Midbrain (tissue), 1 donor: ENCODE measurements at regions not wholly inside any gene's neighbourhood (a gene's known extent, or its start where the extent isn't known, plus 50 kb on each side); places are given as distances from the start of the nearest gene placed in this dataset.
A peak's percentile ranks its signal among the peaks of the same experiment; 100 is the strongest.

Source experiments
- DNase-seq: peaks from one replicate; lab custom pipeline; 2025; lab: John Stamatoyannopoulos, UW

DNA sequence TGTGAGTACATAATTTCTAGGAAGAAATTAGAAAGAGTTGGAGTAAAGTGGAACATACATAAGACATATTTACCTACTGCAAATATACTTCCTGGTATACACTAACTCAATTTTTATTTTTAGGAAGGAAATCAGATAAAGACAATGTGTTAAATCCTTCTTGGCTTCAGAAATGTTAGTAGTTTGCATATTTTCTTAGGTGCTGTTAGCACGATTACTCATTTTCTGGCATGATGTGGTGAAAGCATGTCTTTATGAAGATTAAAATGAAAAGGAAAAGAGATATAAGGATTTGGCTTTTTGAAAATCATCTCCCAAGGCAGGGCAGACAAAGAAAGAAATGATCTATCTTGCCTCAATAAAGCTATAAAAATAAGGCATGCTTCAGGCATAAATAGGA, 287.6 kb upstream of the E2F7 start:
- no peak for DNase-seq

- no peak for DNase-seq
Measured at GRCh38 chr12:77351860-77352259, 286.5 kb upstream of the E2F7 start.

DNA sequence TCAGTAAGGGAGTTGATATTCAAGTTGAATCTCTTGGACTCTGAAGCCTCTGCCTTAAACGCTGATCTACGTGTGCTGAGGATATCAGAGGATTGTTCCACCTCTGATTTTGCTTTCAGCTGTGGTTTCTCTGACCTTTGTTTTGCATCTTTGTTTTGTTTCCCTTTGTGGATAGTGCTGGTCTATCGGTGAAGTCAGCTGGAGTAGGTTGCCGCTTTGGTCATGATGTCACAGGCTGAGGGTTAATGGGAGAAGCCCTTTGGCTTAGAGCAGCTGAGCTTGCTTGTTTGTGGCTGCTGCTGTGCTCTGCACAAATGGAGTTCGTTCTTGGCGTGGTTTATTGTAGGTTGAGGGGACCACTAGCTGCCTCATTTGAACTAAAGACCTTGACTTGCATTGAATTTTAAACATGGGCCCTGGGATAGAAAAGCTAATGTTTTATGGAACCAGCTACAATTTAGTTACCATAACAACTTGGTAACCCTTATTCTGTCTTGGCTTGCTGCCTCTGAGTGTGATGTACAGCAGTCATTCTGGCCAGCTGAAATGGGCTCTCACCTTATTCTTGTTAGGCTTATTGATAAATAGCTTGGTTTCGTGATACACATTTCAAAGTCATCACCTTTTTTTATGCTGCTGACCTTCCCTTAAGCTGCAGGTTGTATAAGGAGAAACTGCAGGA, 284.5 kb upstream of the E2F7 start:
- no peak for DNase-seq

GRCh38 chr12:77347017-77347416, 281.6 kb upstream of the E2F7 start:
- no peak for DNase-seq

DNA sequence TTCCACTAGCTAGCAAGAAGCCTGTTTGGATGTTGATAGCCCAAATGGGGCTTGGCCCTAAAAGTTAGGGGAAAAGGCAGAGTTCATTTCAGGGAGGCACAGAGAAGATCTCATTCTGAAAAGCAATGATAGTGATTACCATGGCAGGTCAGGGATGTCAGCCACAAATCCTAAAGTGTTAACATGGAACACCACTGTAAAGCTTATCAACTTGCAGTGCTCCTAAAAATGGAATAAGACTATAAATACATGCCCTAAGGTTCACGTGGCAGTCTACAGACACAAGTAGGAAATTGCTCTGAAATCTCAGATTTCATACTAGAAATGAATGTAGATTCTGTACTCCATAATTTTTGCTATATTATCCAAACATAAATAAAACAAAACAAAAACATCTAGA, 280.0 kb upstream of the E2F7 start:
- DNase-seq, result no peak

DNA sequence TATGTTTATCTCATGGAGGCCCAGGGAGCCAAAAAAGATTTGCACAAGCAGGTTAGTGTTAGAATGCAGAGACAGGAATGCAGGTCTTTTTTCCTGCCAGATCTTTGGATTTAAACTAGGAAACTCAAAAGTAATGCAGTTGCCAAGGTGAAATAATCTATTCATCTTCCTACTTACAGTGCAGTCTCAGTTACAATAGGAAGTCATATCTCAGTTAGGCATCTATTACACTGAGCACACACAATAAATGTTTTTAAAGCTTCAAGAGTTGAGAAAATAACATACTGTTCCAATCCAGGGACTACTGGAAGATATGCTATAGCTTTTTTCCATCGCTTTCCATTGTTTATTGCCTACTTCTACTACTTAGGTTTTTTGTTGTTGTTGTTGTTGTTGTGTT, 279.3 kb upstream of the E2F7 start:
- no peak for DNase-seq

- no peak for DNase-seq
Measured at GRCh38 chr12:77343291-77343690, 277.9 kb upstream of the E2F7 start.

DNA sequence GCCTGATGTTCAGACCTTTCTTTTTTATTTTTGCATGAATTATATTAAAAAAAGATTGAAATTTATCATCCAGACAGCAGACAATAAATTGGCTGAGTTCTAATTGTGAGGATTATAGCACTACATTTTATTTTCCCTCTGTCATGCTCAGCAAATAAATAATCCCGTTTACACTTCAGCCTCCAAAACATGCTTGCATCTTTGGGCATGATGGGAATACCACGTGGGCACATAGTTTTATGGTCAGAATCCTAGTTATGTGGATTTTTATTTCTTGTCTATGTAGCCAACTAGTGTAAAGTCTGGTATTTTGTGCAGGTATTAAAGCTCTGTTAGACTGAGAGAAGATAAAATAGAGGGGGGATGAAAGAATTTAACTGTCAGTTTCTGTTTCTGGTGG, 276.9 kb upstream of the E2F7 start:
- no peak for DNase-seq

GRCh38 chr12:77339610-77340009, 274.2 kb upstream of the E2F7 start:
- DNase-seq, result no peak

GRCh38 chr12:77337362-77337761, 272.0 kb upstream of the E2F7 start:
- DNase-seq, result no peak

DNA sequence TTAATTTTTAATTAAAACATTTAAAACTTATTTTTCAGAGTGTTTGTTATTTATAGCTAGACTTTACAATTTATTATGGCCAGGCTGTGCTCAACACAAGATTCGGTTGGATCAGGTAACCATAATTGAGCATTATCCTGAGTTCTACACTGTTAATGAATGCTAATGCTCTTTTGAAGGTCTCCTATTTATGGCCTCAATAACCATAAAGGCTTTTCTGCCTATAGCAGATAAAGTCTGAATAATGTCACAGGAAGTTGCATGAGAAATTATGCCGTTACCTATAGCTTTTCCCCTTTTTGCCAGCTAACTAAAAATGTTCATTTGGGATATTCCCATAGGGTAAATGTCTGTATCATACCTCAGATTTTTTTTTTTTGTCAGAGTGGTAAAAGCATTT, 269.4 kb upstream of the E2F7 start:
- no peak for DNase-seq

DNA sequence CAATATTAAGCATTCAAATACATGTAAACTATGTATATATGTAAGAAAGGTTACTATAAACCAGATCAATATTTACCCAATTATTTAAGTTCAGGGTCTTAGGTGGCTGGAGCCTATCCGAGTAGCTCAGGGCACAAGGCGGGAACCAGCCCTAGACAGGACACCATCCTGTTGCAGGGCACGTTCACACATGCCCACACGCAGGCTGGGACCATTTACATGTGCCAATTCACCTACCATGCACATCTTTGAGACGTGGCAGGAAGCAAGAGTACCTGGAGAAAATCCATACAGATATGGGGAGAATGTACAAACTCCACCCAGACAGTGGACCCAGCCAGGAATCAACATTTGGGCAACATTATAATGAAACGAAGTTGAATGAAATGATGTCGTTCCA, 263.0 kb upstream of the E2F7 start:
- no peak for DNase-seq

- DNase-seq, result no peak
Measured at GRCh38 chr12:77325511-77326236, 260.3 kb upstream of the E2F7 start.

- DNase-seq, result peak; percentile 81
Measured at GRCh38 chr12:77324763-77325468, 259.5 kb upstream of the E2F7 start.

DNA sequence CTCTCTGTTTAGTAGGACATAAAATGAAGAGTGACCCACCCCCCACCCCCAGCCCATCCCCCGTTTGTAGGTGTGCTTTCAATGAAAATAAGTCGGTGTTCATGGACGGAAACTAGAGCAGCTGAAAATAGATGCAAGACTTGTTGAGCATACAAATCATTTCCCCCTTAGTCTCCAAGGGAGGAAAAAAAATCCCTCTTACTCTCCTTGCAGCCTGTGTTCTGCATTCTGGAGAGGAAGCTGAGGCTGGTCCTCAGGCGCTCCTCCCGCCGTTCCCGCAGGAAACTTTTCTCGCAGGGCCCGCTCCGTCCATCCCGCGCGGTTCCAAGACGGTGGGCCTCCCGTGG, 259.0 kb upstream of the E2F7 start:
- DNase-seq, result peak; percentile 57

DNA sequence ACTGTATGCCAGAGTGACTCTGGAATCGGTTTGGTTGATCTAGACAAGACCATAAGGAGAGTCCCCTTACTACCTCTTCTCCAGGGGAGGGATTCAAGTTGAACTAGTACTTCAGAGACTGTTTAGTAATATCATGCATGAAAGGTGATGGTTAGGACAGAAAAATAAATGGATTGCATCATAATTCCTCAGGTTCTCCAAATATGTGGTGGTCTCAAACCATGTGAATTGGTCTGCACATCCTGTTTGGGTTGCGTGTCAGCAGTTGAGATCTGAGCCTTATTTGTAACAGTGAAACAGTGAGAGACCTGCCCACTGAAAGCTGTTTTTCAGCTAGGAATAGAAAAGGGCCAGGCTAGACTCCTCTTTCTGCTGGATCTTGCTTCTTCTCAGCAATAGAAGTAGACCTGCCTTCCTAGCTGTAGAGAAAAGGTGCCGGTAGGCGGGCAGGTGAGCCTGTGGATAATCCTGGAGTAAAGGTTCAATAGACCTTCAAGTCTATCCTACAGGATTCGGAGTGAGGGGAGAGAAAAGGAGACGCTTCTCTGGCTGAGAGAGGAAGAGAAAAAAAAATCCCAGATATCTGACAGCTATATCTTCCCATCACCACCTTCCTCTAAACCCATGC, 258.5 kb upstream of the E2F7 start:
- DNase-seq, result no peak

DNA sequence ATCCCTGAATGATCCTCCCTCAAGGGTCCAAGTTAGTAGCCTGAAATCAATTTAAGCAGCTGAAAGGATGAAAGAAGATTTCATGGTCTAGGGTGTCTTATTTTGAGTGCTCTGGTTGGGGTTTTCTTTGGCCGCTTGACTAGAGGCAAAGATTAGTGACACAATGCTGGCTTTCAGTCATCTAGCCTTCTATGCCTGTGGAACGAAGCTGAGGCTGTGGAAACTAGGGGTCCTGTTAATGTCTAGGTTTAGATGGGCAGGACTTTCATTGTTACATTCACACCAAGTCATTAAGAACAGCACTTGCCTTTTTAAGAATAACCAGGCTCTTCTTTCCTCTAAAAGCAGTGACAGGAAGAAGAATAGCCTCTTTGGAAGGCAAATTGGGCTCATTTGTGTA, 253.8 kb upstream of the E2F7 start:
- no peak for DNase-seq

DNA sequence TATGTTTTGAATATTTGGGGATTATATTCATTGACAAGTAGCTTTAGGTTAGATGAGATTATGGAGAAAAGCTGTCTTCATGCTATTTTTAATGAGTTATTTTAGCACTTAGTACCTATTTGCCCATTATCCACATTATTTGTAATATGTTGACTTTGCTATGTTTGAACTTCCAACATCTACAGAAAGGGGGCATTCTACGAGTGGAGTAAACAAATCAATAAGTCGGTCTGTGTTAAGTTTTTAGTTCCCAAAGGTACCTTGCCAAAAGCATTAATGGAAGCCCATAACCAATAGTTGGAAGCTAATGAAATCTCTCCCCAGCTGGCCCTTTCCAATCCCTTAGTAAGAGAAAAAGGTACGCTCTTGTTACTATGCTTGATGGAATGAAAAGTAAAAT, 250.0 kb upstream of the E2F7 start:
- no peak for DNase-seq

DNA sequence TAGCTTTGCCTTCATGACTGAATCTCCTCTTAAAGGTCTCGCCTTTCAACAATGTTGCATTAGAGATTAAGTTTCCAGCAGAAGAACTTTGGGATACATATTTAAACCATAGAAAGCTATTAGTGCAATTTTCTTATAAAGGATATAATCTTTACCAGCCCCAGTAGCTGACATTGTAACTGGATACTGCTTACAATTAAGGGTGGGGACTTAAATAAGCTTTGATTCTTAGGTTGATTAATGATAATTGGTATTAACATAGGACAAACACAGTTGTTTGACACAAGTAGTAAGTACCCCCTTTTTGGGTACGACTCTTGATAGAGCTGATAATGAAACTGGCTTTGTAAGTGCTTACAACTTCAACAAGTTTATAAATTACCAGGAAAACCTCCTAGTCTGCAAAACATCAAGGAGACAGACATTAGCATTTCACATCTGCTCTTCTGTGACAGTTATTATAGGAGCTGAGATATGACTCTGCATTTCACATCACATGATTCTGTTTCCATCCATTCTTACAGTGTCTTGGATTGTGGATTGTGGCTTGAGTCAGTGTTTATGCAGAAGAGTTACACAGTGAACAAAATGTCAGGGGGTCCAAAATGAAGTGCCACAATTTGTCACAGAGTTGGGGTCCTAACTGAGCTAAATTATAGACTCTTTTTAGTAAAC, 249.1 kb upstream of the E2F7 start:
- no peak for DNase-seq

DNA sequence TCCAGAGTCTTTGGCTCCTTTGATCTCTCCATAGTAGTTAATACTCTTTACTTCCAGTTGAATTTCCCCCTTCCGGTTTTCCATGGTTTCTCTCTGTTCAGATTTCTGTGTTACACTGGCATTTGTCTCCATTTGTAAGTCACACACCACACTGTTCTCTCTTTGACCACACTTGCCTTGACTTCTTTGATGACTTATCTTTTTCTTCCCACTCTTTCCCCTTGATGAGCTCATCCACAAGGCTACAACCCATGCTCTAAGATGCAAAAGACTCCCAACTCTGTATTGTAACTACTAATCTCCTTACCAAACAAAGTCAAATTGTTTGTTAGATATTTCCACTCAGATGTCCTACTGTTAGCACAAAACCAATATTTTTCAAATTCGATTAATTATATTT, 242.7 kb upstream of the E2F7 start:
- no peak for DNase-seq

DNA sequence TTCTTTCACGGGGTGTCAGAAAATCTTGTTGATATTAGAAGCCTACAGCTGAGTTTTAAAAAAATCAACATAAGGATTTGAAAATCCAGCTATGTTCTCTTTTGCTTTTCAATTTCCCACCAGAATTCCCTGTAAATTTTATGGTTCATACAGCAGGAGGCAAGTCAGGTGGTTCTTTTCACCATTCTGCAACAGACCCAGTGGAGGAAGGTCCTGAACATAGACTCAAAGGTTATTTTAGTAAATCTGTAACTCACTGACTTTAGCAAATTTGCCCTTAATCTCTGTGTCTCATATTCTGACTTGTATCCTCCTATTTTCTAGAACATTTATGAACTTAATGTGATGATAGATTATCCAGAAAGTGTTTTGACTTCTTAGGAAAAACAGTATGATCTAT, 235.4 kb upstream of the E2F7 start:
- no peak for DNase-seq

GRCh38 chr12:77299910-77300669, 234.7 kb upstream of the E2F7 start:
- no peak for DNase-seq
